Heart left ventricle (tissue), 13 donors: ENCODE measurements at regions not wholly inside any gene's neighbourhood (a gene's known extent, or its start where the extent isn't known, plus 50 kb on each side); places are given as distances from the start of the nearest gene placed in this dataset.

Experiments
- CTCF ChIP-seq, 12 donors: fragments of 200-600 bp; sonication (generic) in 4 of 12; IDR thresholded peaks; one replicate each; pipeline versions ENCODE4 v1.5.0 to v1.8.0; 2018 to 2022; ENCODE audit warnings: antibody characterized with exemption in 12 of 12, mild to moderate bottlenecking in 5 of 12
- POLR2A ChIP-seq, 2 donors: fragments of 450-650 bp; IDR thresholded peaks; one replicate each; pipeline ENCODE4 v1.6.1; 2017; ENCODE audit warnings: antibody characterized with exemption in 2 of 2, mild to moderate bottlenecking in 2 of 2, moderate library complexity in 2 of 2
- donor health status: ischemic (EF 13 %, LVEDD 7.1; RV severe dilation, severe dysfunction).
- donor health status: DM: no; HTN: yes; CAD: no.
- donor health status: DM: no; HTN: no; CAD: no.
- donor health status: ischemic (EF 25% LVEDD 6.9; RV normal size, moderate dysfunction).
- donor health status: ischemic (EF 25% LVEDD 5.7; RV mildly dilated, moderate dysfunction).
- donor health status: ischemic (EF 35%, LVEDD 5.7; RV mildly dilated, moderate dysfunction).
- donor health status: nonischemic (EF 11% LVEDD 7.7; RV severe dilation, severe dysfunction).
- donor health status: DM: yes; HTN: yes; CAD: no.
- donor health status: PGD.
- donor health status: ischemic (EF 29% LVEDD 5.4; RV normal size, mild dysfunction).
- donor health status: nonischemic (EF 23%, LVEDD 6.1; RV moderate dilation, normal function).

DNA sequence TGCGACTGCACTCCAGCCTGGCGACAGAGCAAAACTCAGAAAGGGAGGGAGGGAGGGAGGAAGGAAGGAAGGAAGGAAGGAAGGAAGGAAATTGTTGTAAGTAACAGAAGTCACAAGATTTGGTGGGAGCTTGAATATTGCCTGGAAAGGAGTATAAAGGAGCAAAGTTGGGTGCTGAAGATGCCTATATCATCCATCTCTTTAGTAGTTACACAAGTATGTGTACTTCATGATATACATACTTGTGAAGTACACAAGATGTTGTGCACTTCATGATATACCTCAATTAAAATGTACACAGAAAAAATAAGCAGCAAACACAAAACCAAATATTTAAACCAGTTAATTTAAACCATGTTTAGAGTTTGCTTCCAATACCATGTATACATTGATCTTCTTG is 1223.8 kb downstream of the SORCS3 start:
- no peak for TF ChIP-seq CTCF (IDR thresholded peaks at IDR 0.05)
- TF ChIP-seq POLR2A (IDR thresholded peaks at IDR 0.05): no peak
